OCI-LY3 (cell line): ENCODE measurements at regions not wholly inside any gene's neighbourhood (a gene's known extent, or its start where the extent isn't known, plus 50 kb on each side); places are given as distances from the start of the nearest gene placed in this dataset.

Experiments
- EZH2phosphoT487 ChIP-seq: fragments of 200-600 bp; shearing (Covaris generic); IDR thresholded peaks from 2 replicates; pipeline ENCODE4 v1.6.1; 2018; ENCODE audit warnings: antibody characterized with exemption, mixed run types, low read depth
- TF ChIP-seq, protein P1 (sequence below): fragments of 200-600, 300-600 bp; sonication (generic); IDR thresholded peaks from 2 replicates; pipeline ENCODE4 v1.5.1; 2014; ENCODE audit warnings: antibody characterized with exemption, low read length, low read depth

DNA sequence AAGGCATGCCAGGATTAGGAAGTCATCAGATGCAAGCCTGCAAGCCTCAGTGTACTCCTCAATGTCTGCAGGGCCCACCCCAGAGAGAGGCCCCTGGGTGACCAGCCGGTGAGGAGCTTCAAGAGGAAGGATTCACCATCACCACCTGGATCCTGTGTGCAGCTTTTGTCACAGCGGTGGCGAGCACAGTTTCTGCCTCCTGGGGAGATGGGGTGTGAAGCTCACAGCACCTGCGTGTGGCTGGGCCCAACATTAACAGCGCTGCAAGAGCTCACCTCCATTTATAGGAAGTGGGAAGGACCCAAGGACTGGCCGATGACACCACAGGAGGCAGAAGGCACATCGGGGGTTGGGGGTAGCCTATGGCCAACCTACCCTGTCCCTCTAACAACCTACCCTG is 235.3 kb downstream of the CTTN start:
- TF ChIP-seq, protein P1, sequence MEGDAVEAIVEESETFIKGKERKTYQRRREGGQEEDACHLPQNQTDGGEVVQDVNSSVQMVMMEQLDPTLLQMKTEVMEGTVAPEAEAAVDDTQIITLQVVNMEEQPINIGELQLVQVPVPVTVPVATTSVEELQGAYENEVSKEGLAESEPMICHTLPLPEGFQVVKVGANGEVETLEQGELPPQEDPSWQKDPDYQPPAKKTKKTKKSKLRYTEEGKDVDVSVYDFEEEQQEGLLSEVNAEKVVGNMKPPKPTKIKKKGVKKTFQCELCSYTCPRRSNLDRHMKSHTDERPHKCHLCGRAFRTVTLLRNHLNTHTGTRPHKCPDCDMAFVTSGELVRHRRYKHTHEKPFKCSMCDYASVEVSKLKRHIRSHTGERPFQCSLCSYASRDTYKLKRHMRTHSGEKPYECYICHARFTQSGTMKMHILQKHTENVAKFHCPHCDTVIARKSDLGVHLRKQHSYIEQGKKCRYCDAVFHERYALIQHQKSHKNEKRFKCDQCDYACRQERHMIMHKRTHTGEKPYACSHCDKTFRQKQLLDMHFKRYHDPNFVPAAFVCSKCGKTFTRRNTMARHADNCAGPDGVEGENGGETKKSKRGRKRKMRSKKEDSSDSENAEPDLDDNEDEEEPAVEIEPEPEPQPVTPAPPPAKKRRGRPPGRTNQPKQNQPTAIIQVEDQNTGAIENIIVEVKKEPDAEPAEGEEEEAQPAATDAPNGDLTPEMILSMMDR = no peak
- TF ChIP-seq EZH2phosphoT487 = no peak
